ENCODE measurements at regions not wholly inside any gene's neighbourhood (a gene's known extent, or its start where the extent isn't known, plus 50 kb on each side); places are given as distances from the start of the nearest gene placed in this dataset.

GRCh38 chr3:127033171-127033570, 50.3 kb downstream of the PLXNA1 start:
- POLR2A ChIA-PET: no interaction called here
- Mint-ChIP-seq H3K9me3 (no peaks in the 10 kb centered on the region), H3K36me3 (no peaks in the 10 kb centered on the region), H3K27me3 (no peaks in the 10 kb centered on the region), H3K4me1 (no peaks in the 10 kb centered on the region), H3K4me3 (no peak overlapping the region), H3K27ac (no peak overlapping the region)
- DNase-seq: no peak
- intact Hi-C loops (cut with micrococcal nuclease): no loop called here
- Histone ChIP-seq H3K9me3 (ENCODE audit: control insufficient read depth in 2 of 3, low read length in 3 of 3) (no peaks in the 10 kb centered on the region), H3K36me3 (ENCODE audit: control insufficient read depth in 2 of 3, insufficient read depth in 3 of 3, low read length in 3 of 3) (peaks cover 0 to 24% (median 0%) of the 10 kb centered on the region in 3 experiments), H3K4me3 (ENCODE audit: low read length) (no peak overlapping the region), H3K4me1 (ENCODE audit: control insufficient read depth in 2 of 2, insufficient read depth in 2 of 2, low read length in 2 of 2) (no peaks in the 10 kb centered on the region), H3K27me3 (ENCODE audit: control insufficient read depth in 2 of 2, insufficient read depth in 2 of 2, low read length in 2 of 2) (no peaks in the 10 kb centered on the region), H3K27ac (ENCODE audit: low read depth, low read length) (no peak overlapping the region)
- ATAC-seq: no peak
- CTCF ChIA-PET: no interaction called here

- H3K27me3 Mint-ChIP-seq: peaks cover 0 to under 1% (median 0%) of the 10 kb centered on the region in 5 donors
- H3K4me3 Mint-ChIP-seq: no peak overlapping the region
- ChIA-PET POLR2A (interaction anchor here (0.6 kb wide), 1 partner anchor 26 kb away, joined by 3 read pairs; no protein-coding TSS in a partner anchor), CTCF (no interaction called here)
- no peaks in the 10 kb centered on the region for H3K9me3 Mint-ChIP-seq
- no peak for ATAC-seq
- Histone ChIP-seq H3K27ac (ENCODE audit: low read depth, low read length) (no peak overlapping the region), H3K4me1 (ENCODE audit: control insufficient read depth in 2 of 2, insufficient read depth in 2 of 2, low read length in 2 of 2) (no peaks in the 10 kb centered on the region), H3K4me3 (ENCODE audit: low read length) (no peak overlapping the region), H3K9me3 (ENCODE audit: control insufficient read depth in 2 of 3, low read length in 3 of 3) (no peaks in the 10 kb centered on the region), H3K36me3 (ENCODE audit: control insufficient read depth in 2 of 3, insufficient read depth in 3 of 3, low read length in 3 of 3) (peaks cover 0 to 24% (median 0%) of the 10 kb centered on the region in 3 experiments), H3K27me3 (ENCODE audit: control insufficient read depth in 2 of 2, insufficient read depth in 2 of 2, low read length in 2 of 2) (no peaks in the 10 kb centered on the region)
- no peaks in the 10 kb centered on the region for H3K36me3 Mint-ChIP-seq
- no peak overlapping the region for H3K27ac Mint-ChIP-seq
- no peak for DNase-seq
- no peaks in the 10 kb centered on the region for H3K4me1 Mint-ChIP-seq
- intact Hi-C loops (cut with micrococcal nuclease): no loop called here
Observed at GRCh38 chr3:127033786-127034185, 50.9 kb downstream of the PLXNA1 start.

DNA sequence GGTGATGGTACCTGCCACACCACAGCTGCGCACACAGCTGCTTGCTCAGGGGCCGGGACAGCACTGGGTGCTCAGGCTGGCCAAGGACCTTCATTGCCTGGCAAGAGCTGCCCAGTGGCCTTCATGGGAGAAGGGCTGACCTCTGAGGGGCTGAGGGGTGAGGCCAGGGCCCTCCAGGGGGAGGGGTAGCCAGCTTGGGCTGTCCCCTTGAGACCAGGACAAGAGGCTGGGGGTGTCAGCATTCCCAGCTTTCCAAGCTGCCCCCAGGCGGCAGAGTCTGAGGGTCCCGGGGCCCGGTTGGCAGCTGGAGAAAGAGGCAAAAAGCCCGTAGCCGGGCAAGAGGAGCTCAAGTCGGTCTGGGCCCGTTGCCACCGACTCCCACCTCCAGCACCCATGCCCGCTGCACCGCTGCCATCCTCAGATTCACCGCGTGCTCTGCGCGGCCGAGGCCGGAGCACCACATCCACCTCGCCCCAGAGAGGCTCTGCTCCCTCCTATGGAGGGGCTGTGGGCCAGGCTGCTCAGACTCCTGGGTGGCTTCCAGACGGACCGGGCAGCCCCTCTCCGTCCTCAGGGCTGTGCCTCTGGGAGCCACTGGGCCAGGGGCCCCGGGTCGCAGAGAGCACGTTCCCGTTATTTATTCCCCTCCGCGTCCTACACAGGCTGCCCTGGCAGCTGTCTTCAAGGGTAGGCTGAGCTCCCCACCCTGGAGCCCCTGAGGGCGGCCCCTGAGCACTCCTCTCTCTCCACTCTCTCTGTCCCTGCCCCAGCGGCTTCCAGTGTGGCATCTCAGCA, 51.5 kb downstream of the PLXNA1 start:
- Mint-ChIP-seq H3K27me3 (peaks cover 0 to 4% (median 0%) of the 10 kb centered on the region in 5 donors), H3K4me3 (no peak overlapping the region), H3K27ac (no peak overlapping the region), H3K4me1 (no peaks in the 10 kb centered on the region), H3K36me3 (no peaks in the 10 kb centered on the region), H3K9me3 (no peaks in the 10 kb centered on the region)
- Histone ChIP-seq H3K27me3 (ENCODE audit: control insufficient read depth in 2 of 2, insufficient read depth in 2 of 2, low read length in 2 of 2) (no peaks in the 10 kb centered on the region), H3K4me3 (ENCODE audit: low read length) (no peak overlapping the region), H3K36me3 (ENCODE audit: control insufficient read depth in 2 of 3, insufficient read depth in 3 of 3, low read length in 3 of 3) (peaks cover 0 to 24% (median 0%) of the 10 kb centered on the region in 3 experiments), H3K9me3 (ENCODE audit: control insufficient read depth in 2 of 3, low read length in 3 of 3) (no peaks in the 10 kb centered on the region), H3K27ac (ENCODE audit: low read depth, low read length) (no peak overlapping the region), H3K4me1 (ENCODE audit: control insufficient read depth in 2 of 2, insufficient read depth in 2 of 2, low read length in 2 of 2) (no peaks in the 10 kb centered on the region)
- intact Hi-C loops (cut with micrococcal nuclease): no loop called here
- ChIA-PET POLR2A (interaction anchor here (0.6 kb wide), 1 partner anchor 27 kb away, joined by 3 read pairs; no protein-coding TSS in a partner anchor), CTCF (interaction anchor here (0.6 kb wide), 1 partner anchor 41 kb away, joined by 3 read pairs; no protein-coding TSS in a partner anchor)
- ATAC-seq (no peak), DNase-seq (no peak)

DNA sequence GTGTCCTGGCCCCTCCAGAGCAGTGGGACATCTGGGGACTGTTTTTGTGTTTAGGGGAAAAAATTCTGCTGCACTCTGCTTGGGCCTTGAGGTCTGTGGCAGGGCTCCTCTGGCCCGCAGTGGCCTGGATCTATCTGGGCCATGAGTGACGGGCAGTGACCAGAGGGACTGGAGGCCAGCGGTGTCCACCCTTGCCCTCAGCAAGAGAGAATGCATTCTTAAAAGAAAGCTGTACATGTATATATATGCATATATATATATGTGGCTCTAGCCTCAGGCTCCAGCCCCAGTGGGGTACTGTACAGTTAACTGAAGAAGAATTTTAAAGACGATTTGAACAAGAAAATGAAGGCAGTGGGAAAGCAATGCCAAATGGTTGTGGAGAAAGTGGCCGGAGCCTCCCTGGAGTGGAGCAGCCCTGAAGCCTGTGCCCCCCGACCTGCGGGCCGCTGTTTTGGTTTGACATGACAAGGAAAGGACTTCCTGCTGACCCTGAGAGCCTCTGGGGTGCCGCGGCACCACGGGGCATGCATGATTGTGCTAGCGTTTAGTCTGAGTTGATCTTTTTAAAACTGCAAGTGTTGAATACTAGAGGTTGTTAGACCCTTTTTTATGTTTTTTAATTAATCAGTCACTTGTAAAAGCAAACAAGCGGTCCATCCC, 52.2 kb downstream of the PLXNA1 start:
- Mint-ChIP-seq H3K36me3 (no peaks in the 10 kb centered on the region), H3K9me3 (no peaks in the 10 kb centered on the region), H3K4me3 (no peak overlapping the region), H3K27me3 (peaks cover 0 to 4% (median 0%) of the 10 kb centered on the region in 5 donors), H3K27ac (peak overlapping the region in 1 of 9 donors; percentile 26), H3K4me1 (no peaks in the 10 kb centered on the region)
- Histone ChIP-seq H3K9me3 (ENCODE audit: control insufficient read depth in 2 of 3, low read length in 3 of 3) (no peaks in the 10 kb centered on the region), H3K4me1 (ENCODE audit: control insufficient read depth in 2 of 2, insufficient read depth in 2 of 2, low read length in 2 of 2) (no peaks in the 10 kb centered on the region), H3K36me3 (ENCODE audit: control insufficient read depth in 2 of 3, insufficient read depth in 3 of 3, low read length in 3 of 3) (peaks cover 0 to 24% (median 0%) of the 10 kb centered on the region in 3 experiments), H3K4me3 (ENCODE audit: low read length) (no peak overlapping the region), H3K27ac (ENCODE audit: low read depth, low read length) (no peak overlapping the region), H3K27me3 (ENCODE audit: control insufficient read depth in 2 of 2, insufficient read depth in 2 of 2, low read length in 2 of 2) (no peaks in the 10 kb centered on the region)
- no peak for DNase-seq
- ATAC-seq: no peak
- ChIA-PET CTCF (no interaction called here), POLR2A (no interaction called here)
- intact Hi-C loops (cut with micrococcal nuclease): no loop called here

DNA sequence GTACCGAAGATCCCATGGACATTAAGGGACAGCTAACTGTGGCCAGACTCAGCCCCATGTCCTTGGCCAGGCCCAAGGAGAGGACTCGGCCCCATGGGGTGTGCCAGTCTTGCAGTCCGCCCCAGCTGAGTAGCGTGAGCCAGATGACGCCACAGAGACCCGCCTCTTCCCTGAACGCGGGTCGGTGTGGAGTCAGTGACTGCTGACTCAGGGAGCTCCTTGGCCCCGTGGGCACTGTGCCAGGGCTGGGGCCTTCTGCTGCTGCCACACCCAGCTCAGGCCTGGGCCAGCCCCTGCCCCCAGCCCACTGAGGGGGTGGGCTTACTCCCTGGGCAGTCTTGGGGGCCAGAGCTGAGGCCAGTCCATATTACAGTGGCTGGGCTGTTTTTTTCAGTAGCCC, 52.8 kb downstream of the PLXNA1 start:
- intact Hi-C loops (cut with micrococcal nuclease): no loop called here
- H3K27me3 ChIP-seq (ENCODE audit: control insufficient read depth in 2 of 2, insufficient read depth in 2 of 2, low read length in 2 of 2): no peaks in the 10 kb centered on the region
- H3K27me3 Mint-ChIP-seq: peaks cover 0 to 7% (median 0%) of the 10 kb centered on the region in 5 donors
- H3K4me1 Mint-ChIP-seq: no peaks in the 10 kb centered on the region
- ChIA-PET CTCF (no interaction called here), POLR2A (no interaction called here)
- no peaks in the 10 kb centered on the region for H3K4me1 ChIP-seq (ENCODE audit: control insufficient read depth in 2 of 2, insufficient read depth in 2 of 2, low read length in 2 of 2)
- DNase-seq: no peak
- H3K4me3 Mint-ChIP-seq: no peak overlapping the region
- H3K9me3 ChIP-seq (ENCODE audit: control insufficient read depth in 2 of 3, low read length in 3 of 3): no peaks in the 10 kb centered on the region
- no peak overlapping the region for H3K27ac ChIP-seq (ENCODE audit: low read depth, low read length)
- H3K36me3 ChIP-seq (ENCODE audit: control insufficient read depth in 2 of 3, insufficient read depth in 3 of 3, low read length in 3 of 3): peaks cover 0 to 21% (median 0%) of the 10 kb centered on the region in 3 experiments
- H3K4me3 ChIP-seq (ENCODE audit: low read length): no peak overlapping the region
- no peaks in the 10 kb centered on the region for H3K9me3 Mint-ChIP-seq
- no peaks in the 10 kb centered on the region for H3K36me3 Mint-ChIP-seq
- no peak for ATAC-seq
- H3K27ac Mint-ChIP-seq: no peak overlapping the region

DNA sequence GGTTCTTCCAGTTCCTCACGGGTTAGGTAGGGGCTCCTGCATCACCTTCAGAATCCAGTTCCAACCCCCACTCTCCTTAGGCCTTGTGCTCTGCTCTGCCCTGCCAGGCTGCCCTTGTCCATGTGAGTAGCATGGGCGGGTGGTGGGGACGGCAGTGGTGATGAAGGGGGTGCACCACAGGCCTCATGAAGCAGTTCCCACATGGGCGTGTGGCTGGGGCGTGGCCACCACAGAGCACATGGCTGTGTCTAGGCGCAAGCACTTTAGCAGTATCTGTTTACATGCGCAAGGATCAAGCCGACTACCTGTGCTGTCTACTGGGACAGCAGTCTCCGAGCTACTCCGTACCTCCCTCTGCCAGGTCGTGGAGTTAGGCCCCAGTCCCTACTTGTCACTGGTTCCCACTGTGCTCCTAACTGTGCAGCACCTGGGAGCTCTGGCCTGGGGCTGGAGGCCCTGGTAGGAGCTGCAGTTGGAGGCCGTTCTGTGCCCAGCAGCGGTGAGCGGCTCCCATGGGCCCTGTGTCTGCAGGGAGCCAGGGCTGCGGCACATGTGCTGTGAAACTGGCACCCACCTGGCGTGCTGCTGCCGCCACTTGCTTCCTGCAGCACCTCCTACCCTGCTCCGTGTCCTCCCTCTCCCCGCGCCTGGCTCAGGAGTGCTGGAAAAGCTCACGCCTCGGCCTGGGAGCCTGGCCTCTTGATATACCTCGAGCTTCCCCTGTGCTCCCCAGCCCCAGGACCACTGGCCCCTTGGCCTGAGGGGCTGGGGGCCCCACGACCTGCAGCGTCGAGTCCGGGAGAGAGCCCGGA, 53.5 kb downstream of the PLXNA1 start:
- intact Hi-C loops (cut with micrococcal nuclease): no loop called here
- Mint-ChIP-seq H3K27ac (no peak overlapping the region), H3K36me3 (no peaks in the 10 kb centered on the region), H3K4me1 (no peaks in the 10 kb centered on the region), H3K9me3 (no peaks in the 10 kb centered on the region), H3K27me3 (peaks cover 0 to 7% (median 0%) of the 10 kb centered on the region in 5 donors), H3K4me3 (no peak overlapping the region)
- no peak overlapping the region for H3K4me3 ChIP-seq (ENCODE audit: low read length)
- no peaks in the 10 kb centered on the region for H3K4me1 ChIP-seq (ENCODE audit: control insufficient read depth in 2 of 2, insufficient read depth in 2 of 2, low read length in 2 of 2)
- DNase-seq (no peak), ATAC-seq (no peak)
- no peaks in the 10 kb centered on the region for H3K27me3 ChIP-seq (ENCODE audit: control insufficient read depth in 2 of 2, insufficient read depth in 2 of 2, low read length in 2 of 2)
- POLR2A ChIA-PET: no interaction called here
- no peak overlapping the region for H3K27ac ChIP-seq (ENCODE audit: low read depth, low read length)
- H3K9me3 ChIP-seq (ENCODE audit: control insufficient read depth in 2 of 3, low read length in 3 of 3): no peaks in the 10 kb centered on the region
- CTCF ChIA-PET: interaction anchor here (0.6 kb wide), 1 partner anchor 54 kb away, joined by 3 read pairs; no protein-coding TSS in a partner anchor
- peaks cover 0 to 14% (median 0%) of the 10 kb centered on the region in 3 experiments for H3K36me3 ChIP-seq (ENCODE audit: control insufficient read depth in 2 of 3, insufficient read depth in 3 of 3, low read length in 3 of 3)
